HPDE6-E6E7 (cell line): ENCODE measurements at regions not wholly inside any gene's neighbourhood (a gene's known extent, or its start where the extent isn't known, plus 50 kb on each side); places are given as distances from the start of the nearest gene placed in this dataset.
"Not testable (repeated sequence)": the region's sequence is repeated elsewhere in the genome, so short reads cannot be mapped to it uniquely, and the experiment has no call there.

Experiments used
- DNase-seq: peaks from one replicate; pipeline ENCODE4 v3.0.0; 2011; ENCODE audit warnings: missing footprints; ENCODE audit errors: extremely low spot score

DNA sequence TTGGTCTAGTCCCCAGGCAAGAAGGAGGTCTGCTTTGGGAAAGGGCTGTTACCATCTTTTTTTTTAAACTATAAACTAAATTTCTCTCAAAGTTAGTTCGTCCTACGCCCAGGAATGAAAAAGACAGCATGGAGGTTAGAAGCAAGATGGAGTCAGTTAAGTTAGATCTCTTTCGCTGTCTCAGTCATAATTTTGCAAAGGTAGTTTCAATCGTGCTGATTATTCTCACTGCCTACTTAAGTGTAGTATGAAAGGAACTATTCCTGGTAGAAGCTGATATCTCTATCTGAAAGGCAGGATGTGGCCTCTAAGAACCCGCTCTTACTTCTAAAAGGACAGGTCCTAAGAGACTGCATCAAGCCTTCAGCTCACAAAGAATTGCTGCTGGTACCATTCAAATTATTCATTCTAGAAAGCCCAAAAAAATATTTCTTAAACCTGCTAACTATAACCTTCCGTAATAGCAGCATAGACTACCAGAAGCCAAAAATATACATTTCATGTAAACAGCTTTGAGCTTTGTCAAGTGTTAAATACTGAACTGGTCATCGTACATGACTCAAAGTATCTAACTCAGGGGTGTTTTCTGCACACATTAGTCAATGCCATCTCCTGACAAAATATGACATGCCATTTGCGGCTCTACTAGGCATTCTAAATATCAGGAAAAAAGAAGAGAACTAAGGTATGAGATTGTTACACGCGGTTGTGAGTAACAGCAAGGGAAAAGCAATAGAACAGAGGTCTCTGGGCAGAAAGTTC, 96.0 kb upstream of the CCDC80 start:
- DNase-seq: no peak

GRCh38 chr3:112736386-112736785, 95.4 kb upstream of the CCDC80 start:
- DNase-seq: no peak

DNA sequence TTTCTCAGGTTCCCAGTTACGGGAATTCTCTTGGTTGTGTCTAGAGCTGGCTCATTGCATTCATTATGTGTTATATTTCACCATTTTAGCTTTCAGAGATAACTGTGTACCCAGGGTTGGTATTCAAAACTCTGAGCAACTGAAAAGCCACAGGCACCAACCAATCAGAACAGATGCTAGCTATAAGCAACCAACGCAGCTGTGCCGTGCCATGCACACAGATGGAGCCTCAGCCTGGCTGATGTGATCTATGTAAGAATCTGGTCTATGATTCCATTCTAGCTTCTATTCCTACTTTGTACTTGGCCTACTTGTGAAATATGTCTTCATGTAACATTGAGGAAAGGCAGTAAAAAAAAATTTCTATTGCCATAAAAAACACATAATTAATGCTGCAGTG, 95.0 kb upstream of the CCDC80 start:
- no peak for DNase-seq

DNA sequence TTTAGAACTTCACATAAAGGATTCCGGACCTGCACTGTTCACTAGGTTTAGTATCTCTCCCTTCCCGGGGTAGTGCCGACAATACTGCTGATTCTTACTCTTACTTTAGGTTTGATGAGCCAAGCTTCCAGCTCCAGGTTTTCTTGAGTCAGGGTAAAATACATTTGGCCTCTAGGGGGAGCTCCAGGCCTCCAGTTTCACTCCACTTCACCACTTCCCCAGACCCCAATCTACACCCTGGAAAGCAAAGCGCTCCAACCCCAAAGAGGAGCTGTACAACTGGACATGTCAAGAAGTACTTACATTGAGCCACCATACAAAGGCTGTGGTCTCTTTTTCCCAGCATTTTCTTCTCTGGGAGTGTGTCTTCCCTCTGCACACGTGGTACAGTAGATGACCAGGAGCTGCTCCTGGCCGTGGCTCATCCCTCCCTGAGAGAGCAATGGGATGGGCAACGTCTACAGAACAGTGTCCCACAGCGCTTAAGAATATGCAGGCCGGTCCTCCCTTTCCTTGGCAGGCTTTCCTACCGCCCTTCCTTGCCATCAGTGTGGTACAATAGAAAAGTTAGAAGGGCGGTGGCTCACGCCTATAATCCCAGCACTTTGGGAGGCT, 93.9 kb upstream of the CCDC80 start:
- DNase-seq: peak; percentile 48

GRCh38 chr3:112734171-112734570, 93.2 kb upstream of the CCDC80 start:
- DNase-seq: no peak

- no peak for DNase-seq
Measured at GRCh38 chr3:112730210-112730609, 89.3 kb upstream of the CCDC80 start.

- DNase-seq: no peak
Measured at GRCh38 chr3:112721231-112721630, 80.3 kb upstream of the CCDC80 start.

DNA sequence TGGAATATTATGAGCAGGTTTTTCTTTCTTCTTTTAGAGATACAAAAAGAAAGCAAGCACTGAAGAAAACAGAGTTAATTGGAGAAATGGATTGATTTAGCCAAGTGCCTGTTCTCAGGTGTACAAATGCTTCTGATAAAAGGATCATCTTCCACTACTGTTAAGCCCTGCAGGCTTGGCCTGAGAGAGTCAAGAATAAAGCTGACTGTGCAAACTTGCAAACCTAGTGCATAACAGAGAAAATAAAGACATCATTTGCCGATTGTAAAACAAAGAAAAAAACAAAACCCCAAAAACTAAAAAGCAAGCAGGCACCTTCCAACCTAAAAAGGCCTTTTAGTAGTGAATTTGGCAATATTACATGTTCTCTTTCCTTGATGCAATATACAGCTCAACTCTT, 78.0 kb upstream of the CCDC80 start:
- DNase-seq: no peak

DNA sequence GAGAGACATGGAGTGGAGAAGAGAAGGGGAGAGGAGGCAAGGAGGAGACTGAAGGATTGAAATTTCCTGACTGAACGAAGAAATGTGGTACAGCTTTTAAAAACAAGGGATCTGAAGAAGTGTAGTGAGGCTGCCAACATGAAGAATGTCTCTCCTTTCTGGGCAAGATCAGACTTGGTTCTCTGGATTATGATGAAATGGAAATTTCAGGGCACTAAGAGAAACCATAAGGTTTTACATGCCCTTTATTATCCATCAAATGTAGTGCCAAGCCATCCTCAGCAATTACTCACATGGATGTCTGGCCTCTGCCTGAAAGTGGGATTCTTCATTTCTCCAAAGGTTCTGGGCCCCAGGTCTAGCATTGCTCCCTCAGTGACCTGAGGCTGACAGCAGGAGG, 77.6 kb upstream of the CCDC80 start:
- DNase-seq: no peak

DNA sequence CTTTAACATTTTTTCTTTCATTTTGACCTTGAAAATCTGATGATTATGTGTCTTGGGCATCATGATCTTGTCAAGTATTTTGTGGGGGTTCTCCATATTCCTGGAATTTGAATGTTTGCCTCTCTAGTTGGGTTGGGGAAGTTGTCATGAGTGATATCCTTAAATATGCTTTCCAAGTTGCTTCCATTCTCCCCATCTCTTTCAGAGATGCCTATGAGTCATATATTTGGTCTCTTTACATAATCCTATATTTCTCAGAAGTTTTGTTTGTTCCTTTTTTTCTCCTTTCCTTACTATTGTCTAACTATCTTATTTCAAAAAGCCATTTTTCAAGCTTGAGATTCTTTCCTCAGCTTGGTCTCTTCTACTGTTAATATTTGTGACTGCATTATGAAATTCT, 69.0 kb upstream of the CCDC80 start:
- DNase-seq: no peak

GRCh38 chr3:112699436-112699978, 58.6 kb upstream of the CCDC80 start:
- DNase-seq: no peak

DNA sequence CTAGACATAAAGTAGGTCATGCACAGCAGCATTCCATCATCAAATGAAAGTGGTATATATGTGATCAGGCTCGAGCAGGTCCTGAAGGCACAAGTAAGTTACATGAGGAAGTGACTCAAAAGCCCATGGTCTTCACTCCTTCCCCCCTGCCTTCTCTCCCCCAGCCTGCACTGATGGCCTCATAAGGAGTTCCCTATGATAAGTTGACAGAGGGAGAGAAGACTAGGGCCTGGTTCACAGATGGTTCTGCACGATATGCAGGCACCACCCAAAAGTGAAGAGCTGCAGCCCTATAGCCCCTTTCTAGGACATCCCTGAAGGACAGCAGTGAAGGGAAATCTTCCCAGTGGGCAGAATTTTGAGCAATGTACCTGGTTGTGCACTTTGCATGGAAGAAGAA, 57.5 kb upstream of the CCDC80 start:
- DNase-seq: not testable (repeated sequence)

DNA sequence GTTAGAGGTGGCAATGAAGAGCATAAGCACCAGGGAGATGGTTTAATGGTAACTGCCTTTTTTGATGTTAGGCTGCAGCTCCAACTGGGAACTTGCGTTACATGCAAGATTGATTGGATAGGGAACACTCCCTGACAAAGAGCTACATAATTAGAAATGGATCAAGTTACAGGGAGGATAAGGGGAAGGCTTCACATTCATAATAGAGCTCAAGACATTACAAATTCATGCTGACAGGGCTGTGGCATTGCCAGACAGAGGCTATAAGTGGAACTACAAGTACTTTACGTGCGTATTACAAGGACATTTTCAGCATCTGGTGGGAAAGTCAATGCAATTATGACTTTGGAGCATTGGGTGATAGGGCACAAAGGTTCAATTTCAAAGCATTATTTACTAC, 55.3 kb upstream of the CCDC80 start:
- not testable (repeated sequence) for DNase-seq

GRCh38 chr3:112695377-112696108, 54.6 kb upstream of the CCDC80 start:
- not testable (repeated sequence) for DNase-seq

- DNase-seq: not testable (repeated sequence)
Measured at GRCh38 chr3:112694906-112695305, 54.0 kb upstream of the CCDC80 start.

GRCh38 chr3:112693186-112693585, 52.2 kb upstream of the CCDC80 start:
- DNase-seq: no peak
